GM21737 (cell line): ENCODE measurements at regions not wholly inside any gene's neighbourhood (a gene's known extent, or its start where the extent isn't known, plus 50 kb on each side); places are given as distances from the start of the nearest gene placed in this dataset.
"Not testable (repeated sequence)": the region's sequence is repeated elsewhere in the genome, so short reads cannot be mapped to it uniquely, and the experiment has no call there.

Experiments
- ATAC-seq: cut with Tn5 transposase; IDR thresholded peaks from one replicate; pipeline ENCODE4 v1.9.1; 2021; ENCODE audit warnings: mild to moderate bottlenecking, moderate library complexity; ENCODE audit not compliant: unreplicated experiment

DNA sequence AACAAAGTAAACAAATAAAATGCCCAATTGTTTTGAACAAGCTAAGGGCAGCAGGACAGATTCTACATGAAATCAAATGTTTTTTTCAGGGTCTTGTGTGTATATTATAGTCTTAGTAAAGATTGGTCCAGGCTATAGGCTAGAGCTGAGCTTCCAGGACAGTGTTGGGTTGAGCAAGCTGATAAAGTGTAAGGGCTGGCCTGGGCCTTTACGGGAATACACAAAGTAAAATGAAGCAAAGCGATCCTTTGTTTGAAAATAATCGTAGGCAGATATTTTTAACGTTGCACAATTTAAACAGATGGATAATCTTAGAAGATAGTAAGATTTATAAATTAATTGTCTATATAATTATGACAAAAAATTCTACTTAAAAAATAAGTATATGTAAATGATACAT, 1204.6 kb downstream of the OTOL1 start:
- ATAC-seq: no peak

DNA sequence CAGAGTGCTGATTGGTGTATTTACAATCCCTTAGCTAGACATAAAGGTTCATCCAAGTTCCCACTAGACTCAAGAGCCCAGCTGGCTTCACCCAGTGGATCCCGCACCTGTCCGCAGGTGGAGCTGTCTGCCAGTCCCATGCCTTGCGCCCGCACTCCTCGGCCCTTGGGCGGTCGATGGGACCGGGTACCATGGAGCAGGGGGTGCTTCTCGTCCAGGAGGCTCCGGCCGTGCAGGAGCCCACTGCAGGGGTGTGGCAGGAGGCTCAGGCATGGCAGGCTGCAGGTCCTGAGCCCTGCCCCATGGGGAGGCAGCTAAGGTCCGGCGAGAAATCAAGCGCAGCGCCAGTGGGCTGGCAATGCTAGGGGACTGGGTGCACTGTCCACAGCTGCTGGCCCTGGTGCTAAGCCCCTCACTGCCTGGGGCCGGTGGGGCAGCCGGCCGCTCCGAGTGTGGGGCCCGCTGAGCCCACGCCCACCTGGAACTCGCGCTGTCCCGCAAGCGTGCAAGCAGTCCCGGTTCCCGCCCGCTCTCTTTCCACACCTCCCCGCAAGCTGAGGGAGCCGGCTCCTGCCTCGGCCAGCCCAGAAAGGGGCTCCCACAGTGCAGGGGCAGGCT, 1206.3 kb downstream of the OTOL1 start:
- no peak for ATAC-seq

DNA sequence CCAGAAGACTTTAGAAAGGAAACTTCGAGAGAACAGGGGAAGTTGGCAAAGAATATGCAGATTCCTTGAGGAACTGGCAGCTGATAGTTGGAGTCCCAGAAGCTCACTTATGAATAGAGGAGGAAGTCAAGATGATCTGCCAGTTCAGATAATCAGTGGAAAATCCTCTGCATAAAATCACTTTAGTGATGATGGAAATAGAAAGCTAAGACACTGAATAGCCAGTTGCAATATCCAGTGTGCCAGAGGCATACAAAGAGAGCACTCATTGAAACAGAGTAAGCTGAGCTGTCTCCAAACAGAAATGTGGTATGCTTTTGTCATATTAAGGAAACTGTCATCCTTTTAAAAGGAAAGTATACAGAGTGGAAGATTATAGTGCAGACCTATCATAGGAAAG, 1207.6 kb downstream of the OTOL1 start:
- no peak for ATAC-seq

DNA sequence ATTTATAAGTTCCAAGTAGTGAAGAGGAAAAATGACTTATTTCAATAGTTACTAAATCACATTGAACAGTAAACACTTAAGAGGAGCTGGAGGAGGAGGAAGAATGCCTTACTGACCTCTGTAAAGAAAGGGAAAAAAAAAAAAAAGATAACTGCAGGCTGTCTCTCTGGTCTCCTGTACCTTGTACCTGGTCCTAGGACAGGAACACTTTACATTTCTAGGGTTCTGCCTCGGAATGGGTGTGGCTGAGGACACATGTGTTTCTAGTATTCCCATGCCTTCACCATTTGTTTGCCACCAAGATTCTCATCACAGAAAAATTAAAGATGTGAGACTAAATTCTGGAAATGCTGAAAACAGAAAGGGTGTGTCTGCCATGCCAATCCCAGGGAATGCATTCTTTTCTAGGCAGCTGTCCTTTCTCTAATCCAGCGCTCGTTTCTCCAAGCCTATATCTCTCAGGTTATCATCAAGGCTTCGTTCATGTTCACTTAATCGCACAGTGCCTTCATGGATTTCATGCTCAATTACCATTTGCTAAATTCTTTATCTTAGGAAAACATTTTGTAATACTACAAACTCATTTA, 1208.3 kb downstream of the OTOL1 start:
- ATAC-seq: no peak

DNA sequence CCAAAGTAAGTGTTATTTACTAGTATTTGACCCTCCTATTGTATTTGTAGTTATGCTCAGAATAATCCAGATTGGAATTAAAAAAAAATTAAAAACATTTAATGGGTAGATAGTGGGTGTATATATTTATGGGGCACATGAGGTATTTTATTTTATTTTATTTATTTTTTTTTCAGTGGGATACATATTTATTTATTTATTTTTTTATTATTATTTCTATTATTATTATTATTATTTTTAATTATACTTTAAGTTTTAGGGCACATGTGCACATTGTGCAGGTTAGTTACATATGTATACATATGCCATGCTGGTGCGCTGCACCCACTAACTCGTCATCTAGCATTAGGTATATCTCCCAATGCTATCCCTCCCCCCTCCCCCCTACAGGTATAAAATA, 1211.8 kb downstream of the OTOL1 start:
- ATAC-seq: not testable (repeated sequence)

DNA sequence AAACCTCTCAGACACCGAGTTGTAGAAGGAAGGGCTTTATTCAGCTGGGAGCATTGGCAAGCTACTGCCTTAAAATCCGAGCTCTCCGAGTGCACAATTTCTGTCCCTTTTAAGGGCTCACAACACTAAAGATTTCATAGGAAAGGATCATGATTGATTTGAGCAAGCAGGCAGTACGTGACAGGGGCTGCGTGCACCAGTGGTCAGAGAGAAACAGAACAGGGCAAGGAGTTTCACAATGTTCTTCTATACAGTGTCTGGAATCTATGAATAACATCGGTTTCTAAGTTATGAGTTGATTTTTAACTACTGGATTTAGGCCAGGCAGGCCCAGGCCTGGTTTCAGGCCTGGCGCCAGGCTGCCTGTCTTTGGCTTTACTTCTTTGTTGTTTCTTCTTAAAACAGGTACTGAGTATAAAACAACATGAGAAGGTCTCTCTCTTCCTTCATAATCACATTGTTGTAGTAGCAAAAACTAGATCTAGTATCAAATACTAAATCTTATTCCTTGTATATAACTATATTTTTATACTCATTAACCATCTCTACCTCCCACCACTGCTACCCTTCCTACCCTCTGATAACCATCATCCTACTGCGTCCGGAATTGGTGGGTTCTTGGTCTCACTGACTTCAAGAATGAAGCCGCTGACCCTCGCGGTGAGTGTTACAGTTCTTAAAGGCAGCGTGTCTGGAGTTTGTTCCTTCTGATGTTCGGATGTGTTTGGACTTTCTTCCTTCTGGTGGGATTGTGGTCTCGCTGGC, 1212.5 kb downstream of the OTOL1 start:
- not testable (repeated sequence) for ATAC-seq

DNA sequence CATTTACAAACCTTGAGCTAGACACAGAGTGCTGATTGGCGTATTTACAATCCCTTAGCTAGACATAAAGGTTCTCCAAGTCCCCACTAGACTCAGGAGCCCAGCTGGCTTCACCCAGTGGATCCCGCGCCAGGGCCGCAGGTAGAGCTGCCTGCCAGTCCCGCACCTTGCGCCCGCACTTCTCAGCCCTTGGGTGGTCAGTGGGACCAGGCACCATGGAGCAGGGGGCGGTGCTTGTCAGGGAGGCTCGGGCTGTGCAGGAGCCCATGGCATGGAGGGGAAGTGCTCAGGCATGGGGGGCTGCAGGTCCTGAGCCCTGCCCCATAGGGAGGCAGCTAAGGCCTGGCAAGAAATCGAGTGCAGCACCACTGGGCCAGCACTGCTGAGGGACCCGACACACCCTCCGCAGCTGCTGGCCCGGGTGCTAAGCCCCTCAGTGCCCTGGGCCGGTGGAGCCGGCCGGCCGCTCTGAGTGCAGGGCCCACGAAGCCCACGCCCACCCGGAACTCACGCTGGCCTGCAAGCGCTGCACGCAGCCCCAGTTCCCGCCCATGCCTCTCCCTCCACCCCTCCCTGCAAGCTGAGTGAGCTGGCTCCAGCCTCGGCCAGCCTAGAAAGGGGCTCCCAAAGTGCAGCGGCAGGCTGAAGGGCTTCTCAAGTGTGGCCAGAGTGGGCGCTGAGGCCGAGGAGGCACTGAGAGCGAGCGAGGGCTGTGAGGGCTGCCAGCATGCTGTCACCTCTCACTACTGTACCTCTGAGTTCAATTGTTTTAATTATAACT, 1213.9 kb downstream of the OTOL1 start:
- ATAC-seq: no peak

DNA sequence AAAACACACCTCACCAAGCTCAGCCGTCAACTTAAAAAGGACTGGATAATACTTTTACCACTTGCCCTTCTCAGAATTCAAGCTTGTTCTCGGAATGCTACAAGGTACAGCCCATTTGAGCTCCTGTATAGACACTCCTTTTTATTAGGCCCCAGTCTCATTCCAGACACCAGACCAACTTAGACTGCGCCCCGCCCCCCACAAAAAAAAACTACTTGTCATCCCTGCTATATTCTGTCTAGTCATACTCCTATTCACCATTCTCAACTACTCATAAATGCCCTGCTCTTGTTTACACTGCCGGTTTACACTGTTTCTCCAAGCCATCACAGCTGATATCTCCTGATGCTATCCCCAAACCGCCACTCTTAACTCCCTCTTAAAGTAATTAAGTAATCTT, 1220.5 kb downstream of the OTOL1 start:
- not testable (repeated sequence) for ATAC-seq

DNA sequence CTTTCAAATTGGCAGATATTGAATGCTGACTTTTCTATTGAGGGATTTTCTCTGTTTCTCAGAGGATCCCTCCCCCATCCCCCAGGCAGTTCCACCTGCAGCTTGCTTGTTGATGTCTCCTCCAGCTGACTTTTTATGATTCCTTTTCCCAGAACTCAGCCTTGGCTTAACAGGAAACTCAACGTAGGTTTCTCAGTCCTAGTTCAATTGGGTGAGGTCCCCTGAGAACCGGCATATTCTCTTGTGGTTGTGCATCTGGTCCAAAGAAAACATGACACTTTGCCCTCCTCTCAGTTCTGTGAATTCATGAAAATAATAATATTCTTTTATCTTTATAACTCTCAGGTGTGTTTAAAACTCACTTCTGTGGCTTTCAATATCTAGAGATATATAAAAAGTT, 1222.1 kb downstream of the OTOL1 start:
- ATAC-seq: no peak

DNA sequence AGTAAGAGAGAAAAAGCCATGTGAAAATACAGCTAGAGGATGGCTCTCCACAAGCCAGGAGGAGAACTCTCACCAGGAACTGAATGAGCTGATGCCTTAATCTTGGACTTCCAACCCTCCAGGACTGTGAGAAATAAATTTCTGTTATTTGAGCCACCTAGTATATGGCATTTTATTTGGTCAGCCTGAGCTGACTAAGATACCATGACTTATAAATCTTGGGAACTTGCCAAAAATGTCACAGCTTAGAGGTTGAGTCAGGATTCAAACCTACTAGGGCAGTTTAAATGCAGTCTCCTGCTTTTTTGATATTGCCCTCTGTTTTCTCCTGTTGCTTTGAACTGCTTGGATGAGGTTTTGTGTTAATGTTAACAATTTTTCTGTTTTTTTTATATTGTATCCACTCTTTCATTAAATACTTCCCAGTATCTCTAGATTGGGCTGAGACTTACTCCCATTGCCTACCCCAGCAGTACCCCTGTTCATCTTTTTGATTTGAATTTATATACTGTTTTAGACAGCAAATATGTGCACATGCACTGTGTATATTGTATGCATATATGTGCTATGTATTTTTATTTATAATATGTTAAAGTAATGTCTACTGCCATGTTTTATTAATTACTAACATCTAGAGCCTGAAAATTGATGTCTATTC, 1223.2 kb downstream of the OTOL1 start:
- no peak for ATAC-seq

DNA sequence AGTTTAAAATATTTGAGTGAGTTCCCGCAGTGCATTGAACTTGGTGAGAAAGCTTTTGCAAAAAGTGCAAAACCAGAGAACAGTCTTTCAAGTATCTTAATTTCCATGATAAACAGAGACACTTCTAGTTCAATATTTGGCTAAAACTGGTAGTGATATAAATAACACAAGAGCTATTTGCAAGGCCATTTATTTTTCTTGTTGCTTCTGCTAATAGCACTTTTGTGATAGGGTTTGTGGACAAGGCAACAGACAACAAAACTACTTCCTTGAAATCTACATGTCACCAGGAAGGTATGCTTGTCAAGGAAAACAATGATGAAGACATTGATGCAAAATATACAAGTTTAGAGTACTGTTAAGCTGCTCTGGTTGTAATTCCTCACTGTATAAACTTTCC, 1225.1 kb downstream of the OTOL1 start:
- ATAC-seq: no peak

DNA sequence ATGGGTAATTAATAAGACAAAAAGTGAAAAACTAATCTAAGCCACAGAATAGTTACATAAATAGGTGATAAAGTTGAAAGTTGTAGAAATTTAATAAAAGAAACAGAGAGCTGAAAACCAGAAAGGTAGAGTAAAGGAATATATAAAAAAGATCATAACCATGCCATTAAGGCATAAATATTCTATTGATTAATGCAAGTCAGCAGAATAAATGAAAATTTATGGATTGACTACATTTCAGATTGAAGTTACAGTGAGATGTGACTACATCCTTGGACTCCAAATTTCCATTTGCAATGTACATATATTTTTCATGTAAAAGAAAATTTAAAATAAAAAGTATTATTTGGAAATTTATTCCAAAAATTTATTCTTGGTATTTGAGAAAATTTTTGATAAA, 1225.7 kb downstream of the OTOL1 start:
- no peak for ATAC-seq

DNA sequence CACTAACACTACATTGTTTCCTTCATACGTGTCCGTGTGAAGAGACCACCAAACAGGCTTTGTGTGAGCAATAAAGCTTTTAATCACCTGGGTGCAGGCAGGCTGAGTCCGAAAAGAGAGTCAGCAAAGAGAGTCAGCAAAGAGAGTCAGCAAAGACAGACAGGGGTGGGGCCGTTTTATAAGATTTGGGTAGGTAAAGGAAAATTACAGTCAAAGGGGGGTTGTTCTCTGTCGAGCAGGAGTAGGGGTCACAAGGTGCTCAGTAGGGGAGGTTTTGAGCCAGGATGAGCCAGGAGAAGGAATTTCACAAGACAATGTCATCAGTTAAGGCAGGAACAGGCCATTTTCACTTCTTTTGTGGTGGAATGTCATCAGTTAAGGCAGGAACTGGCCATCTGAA, 1226.2 kb downstream of the OTOL1 start:
- not testable (repeated sequence) for ATAC-seq

DNA sequence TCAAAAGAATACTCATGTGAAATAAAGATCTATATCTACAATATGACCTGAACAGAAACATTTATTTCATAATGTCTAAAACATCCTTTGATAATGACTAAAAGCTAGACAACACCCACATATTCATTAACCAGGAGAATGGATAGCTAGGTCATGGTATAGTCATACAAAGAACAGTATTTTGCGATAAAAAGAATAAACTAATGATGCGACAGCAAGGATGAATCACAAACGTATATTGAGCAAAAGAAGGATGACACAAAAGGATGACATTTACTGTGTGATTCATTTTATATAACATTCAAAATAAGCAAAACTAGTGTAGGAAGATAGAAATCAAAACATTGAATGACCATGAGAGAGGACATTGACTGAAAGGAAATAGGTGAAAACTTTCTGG, 1233.1 kb downstream of the OTOL1 start:
- ATAC-seq: no peak

DNA sequence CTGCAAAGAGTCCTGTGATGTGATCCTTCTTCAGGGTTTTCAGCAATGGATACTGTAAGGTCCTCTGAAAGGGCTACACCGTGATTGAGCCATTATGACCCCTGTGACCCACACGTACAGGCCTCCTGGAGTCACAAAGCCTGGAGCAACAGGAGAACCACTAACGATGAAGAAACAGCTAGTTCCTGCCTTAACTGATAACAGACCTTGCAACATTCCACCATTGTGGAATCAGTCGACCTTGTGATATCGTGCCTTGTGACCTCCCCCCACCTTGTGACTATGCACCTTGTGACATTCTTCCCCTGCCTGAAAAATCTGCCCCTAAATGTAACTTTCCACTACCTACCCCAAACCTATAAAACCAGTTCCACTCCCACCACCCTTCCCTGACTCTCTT, 1235.4 kb downstream of the OTOL1 start:
- not testable (repeated sequence) for ATAC-seq

DNA sequence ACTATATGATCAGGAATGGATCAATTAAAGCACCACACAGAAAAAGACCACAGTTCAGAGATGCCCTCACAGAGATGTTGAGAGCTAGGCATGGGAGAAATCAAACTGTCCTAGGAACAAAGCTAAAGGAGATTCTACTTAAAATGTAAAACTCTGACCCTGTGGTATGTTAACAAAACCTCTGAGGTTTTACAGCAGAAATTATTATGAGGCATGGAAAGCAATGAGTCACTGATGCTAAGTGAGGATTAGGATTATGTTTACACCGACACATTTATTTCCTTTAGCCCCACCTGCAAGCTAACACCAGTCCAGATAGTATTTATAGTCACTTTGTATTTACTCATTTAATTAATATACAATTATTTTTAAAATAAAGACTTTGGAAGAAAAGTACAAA, 1242.2 kb downstream of the OTOL1 start:
- no peak for ATAC-seq

DNA sequence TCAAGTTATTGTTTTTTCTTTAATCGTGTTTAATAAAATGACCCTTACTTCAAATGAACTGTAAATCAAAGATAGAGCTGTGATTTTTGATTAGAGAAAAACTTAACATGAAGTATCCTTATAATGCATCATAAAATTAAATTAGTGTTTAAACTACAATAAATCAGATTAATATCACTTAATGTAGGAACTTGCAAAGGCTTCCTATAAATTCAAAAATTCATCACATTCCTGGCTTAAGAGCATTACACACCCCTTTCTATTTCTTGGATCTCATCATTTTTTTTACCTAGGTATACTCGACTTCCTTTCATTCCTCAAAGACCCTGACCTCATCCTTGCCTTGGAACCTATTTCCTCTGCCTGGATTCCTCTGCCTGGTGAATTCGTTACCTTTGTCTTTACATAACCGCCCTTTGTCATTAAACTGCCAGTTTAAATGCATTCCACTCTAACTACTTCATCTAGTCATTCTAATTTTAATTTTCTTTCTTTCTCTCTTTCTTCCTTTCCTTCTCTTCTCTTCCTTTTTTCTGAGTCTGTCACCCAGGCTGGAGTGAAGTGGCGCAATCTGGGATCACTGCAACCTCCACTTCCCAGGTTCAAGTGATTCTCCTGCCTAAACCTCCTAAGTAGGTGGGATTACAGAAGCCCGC, 1244.5 kb downstream of the OTOL1 start:
- no peak for ATAC-seq

DNA sequence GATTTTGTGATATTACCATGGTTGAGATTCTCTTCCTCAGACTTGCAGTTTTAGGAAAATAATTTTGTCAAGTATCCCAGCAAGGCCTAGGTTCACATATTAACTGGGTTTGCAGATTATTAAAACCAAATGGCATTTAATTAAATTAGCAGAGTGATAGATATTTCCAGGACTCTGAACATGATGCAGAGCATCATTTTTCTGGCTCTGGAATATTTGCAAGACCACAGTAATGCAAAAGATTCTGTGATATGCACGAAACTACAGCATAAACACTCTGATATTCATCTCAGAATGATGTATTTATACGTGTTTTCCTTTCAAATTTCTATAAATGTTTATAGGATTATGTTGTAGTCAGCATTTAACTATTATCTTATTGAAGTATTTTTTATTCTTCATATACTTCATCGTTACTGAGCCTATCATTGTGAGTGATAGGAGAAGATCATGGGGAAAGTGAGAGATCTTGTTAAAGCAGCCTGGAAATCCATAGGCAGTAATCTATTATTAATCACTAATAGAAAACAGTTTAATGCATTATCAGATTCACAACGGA, 1245.6 kb downstream of the OTOL1 start:
- ATAC-seq: no peak

DNA sequence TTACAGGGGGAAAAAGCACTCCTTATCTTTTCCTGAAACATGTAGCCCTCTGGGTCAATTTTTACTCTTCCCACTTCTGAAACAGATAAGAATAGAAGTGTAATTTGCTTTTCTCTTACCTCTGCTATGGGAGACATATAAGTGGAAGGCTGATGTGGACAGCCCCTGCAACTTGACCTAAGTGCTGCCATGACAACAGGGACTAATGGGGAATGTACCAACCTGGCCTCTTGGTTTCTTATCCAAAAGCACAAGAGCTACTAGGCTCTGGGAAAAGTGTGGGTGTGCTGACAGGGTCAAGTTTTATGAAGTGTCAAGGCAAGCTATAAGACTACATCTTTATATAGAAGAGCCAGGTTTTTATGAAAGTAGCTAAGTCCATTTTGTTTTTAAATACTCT, 1246.5 kb downstream of the OTOL1 start:
- ATAC-seq: no peak

DNA sequence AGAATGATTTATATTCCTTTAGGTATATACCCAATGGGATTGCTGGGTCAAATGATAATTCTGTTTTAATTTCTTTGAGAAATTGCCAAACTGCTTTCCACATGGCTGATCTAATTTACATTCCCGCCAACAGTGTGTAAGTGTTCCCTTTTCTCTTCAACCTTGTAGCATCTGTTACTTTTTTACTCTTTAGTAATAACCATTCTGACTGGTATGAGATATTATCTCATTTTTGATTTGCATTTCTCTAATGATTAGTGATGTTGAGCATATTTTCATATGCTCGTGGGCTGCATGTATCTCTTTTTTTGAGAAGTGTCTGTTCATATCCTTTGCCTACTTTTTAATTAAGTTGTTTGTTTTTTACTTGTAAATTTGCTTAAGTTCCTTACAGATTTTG, 1264.2 kb downstream of the OTOL1 start:
- ATAC-seq: no peak
